IMR-90 (cell line): ENCODE measurements at regions not wholly inside any gene's neighbourhood (a gene's known extent, or its start where the extent isn't known, plus 50 kb on each side); places are given as distances from the start of the nearest gene placed in this dataset.

Experiments used
- ATAC-seq: fragments of 200-7000 bp; cut with Tn5 transposase; 2 replicates; pipeline ENCODE4 v1.9.1; 2020; ENCODE audit warnings: low read depth, mild to moderate bottlenecking, moderate library complexity
- BruUV-seq: library from RNA; stranded (reverse); fragments of 400-500 nt; replicated peaks from 2 replicates; lab custom pipeline; 2021; lab: Mats Ljungman, UMichigan
- CTCF ChIA-PET: fragments of 300-600 bp; formaldehyde crosslinking; extraction: SDS; loops from one replicate; lab custom pipeline; 2021; ENCODE audit warnings: antibody characterized with exemption; lab: Yijun Ruan, JAX
- POLR2A ChIA-PET: fragments of 300-600 bp; sonication (Branson Sonifier 250); formaldehyde crosslinking; loops from one replicate; lab custom pipeline; 2022; ENCODE audit warnings: antibody characterized with exemption; ENCODE audit not compliant: unreplicated experiment; lab: Charles Lee
- DNase-seq: peaks from one replicate; pipeline ENCODE4 v3.0.0; 2013
- H2AFZ ChIP-seq: replicated peaks from 2 replicates; pipeline ENCODE3; 2013; ENCODE audit warnings: low read length, mild to moderate bottlenecking; ENCODE audit not compliant: poor library complexity
- H2AK5ac ChIP-seq: 2 replicates; pipeline ENCODE4 v1.6.1; 2013; ENCODE audit warnings: low read depth, low read length, inconsistent platforms
- H2AK9ac ChIP-seq: replicated peaks from 2 replicates; pipeline ENCODE3; 2013; ENCODE audit warnings: mild to moderate bottlenecking, low read depth, low read length, moderate library complexity; ENCODE audit not compliant: poor library complexity
- H2BK120ac ChIP-seq: 2 replicates; pipeline ENCODE4 v1.6.1; 2013; ENCODE audit warnings: low read depth, low read length, inconsistent platforms
- H2BK15ac ChIP-seq: 3 replicates; pipeline ENCODE4 v1.6.1; 2013; ENCODE audit warnings: low read depth, low read length, inconsistent platforms
- H2BK20ac ChIP-seq: 2 replicates; pipeline ENCODE4 v1.6.1; 2013; ENCODE audit warnings: low read depth, mild to moderate bottlenecking, inconsistent platforms, low read length, moderate library complexity
- H2BK5ac ChIP-seq: 2 replicates; pipeline ENCODE4 v1.6.1; 2013; ENCODE audit warnings: mild to moderate bottlenecking, low read depth, low read length, inconsistent platforms; ENCODE audit not compliant: poor library complexity, severe bottlenecking
- H3K14ac ChIP-seq: replicated peaks from 2 replicates; pipeline ENCODE4 v1.6.1; 2013; ENCODE audit warnings: low read depth, low read length, inconsistent platforms
- H3K18ac ChIP-seq: 2 replicates; pipeline ENCODE4 v1.6.1; 2013; ENCODE audit warnings: low read depth, low read length, control low read depth
- H3K23ac ChIP-seq: 2 replicates; pipeline ENCODE4 v1.6.1; 2013; ENCODE audit warnings: low read depth, low read length, inconsistent platforms
- H3K27ac ChIP-seq: 2 replicates; pipeline ENCODE4 v1.5.1; 2013; ENCODE audit warnings: mild to moderate bottlenecking, control low read depth, low read length; ENCODE audit not compliant: insufficient read depth
- H3K27me3 ChIP-seq: 2 replicates; pipeline ENCODE4 v1.6.1; 2013; ENCODE audit warnings: low read length; ENCODE audit not compliant: control insufficient read depth, insufficient read depth
- H3K36me3 ChIP-seq: 2 replicates; pipeline ENCODE4 v1.6.1; 2013; ENCODE audit warnings: low read length, mixed read lengths; ENCODE audit not compliant: control insufficient read depth, insufficient read depth
- H3K4ac ChIP-seq: 2 replicates; pipeline ENCODE4 v1.6.1; 2013; ENCODE audit warnings: low read depth, low read length, inconsistent platforms
- H3K4me1 ChIP-seq: 2 replicates; pipeline ENCODE4 v1.6.1; 2013; ENCODE audit warnings: low read length, mixed read lengths; ENCODE audit not compliant: control insufficient read depth, insufficient read depth
- H3K4me2 ChIP-seq: 2 replicates; pipeline ENCODE4 v1.6.1; 2013; ENCODE audit warnings: low read depth, mild to moderate bottlenecking, control low read depth, low read length, moderate library complexity
- H3K4me3 ChIP-seq: 2 replicates; pipeline ENCODE4 v1.5.1; 2013; ENCODE audit warnings: low read depth, mild to moderate bottlenecking, control low read depth, low read length, moderate library complexity; ENCODE audit not compliant: insufficient read depth
- H3K56ac ChIP-seq: 2 replicates; pipeline ENCODE4 v1.6.1; 2013; ENCODE audit warnings: low read length, inconsistent platforms; ENCODE audit not compliant: insufficient read depth; ENCODE audit errors: extremely low read depth
- H3K79me1 ChIP-seq, 2 experiments: 2 replicates each; pipeline ENCODE4 v1.6.1; 2013; ENCODE audit warnings: low read length in 2 of 2, inconsistent platforms in 1 of 2, low read depth in 1 of 2
- H3K9ac ChIP-seq: 2 replicates; pipeline ENCODE4 v1.6.1; 2013; ENCODE audit warnings: low read depth, low read length, control low read depth
- H3K9me1 ChIP-seq: 2 replicates; pipeline ENCODE4 v1.6.1; 2013; ENCODE audit warnings: low read length, inconsistent platforms; ENCODE audit not compliant: insufficient read depth
- H3K9me3 ChIP-seq: 2 replicates; pipeline ENCODE4 v1.6.1; 2013; ENCODE audit warnings: low read length; ENCODE audit not compliant: control insufficient read depth, insufficient read depth
- H4K20me1 ChIP-seq: 2 replicates; pipeline ENCODE4 v1.6.1; 2013; ENCODE audit warnings: low read length, inconsistent platforms; ENCODE audit not compliant: insufficient read depth
- H4K5ac ChIP-seq: 2 replicates; pipeline ENCODE4 v1.6.1; 2013; ENCODE audit warnings: mild to moderate bottlenecking, low read depth, low read length, control low read depth
- H4K8ac ChIP-seq, 2 experiments: 2 replicates each; pipeline ENCODE4 v1.6.1; 2013; ENCODE audit warnings: low read depth in 2 of 2, low read length in 2 of 2, control low read depth in 1 of 2, inconsistent platforms in 1 of 2
- H4K91ac ChIP-seq: 2 replicates; pipeline ENCODE4 v1.6.1; 2013; ENCODE audit warnings: low read depth, low read length, inconsistent platforms; ENCODE audit not compliant: insufficient read depth
- MXI1 ChIP-seq: IDR thresholded peaks from 2 replicates; pipeline ENCODE4 v1.6.1; 2012; ENCODE audit warnings: low read depth, mild to moderate bottlenecking, low read length, moderate library complexity, borderline replicate concordance
- NFE2L2 ChIP-seq: fragments of 150-350 bp; IDR thresholded peaks from 2 replicates; pipeline ENCODE4 v1.6.1; 2016; ENCODE audit warnings: low read depth, mild to moderate bottlenecking, low read length
- SMC3 ChIP-seq: fragments of 150-350 bp; IDR thresholded peaks from 2 replicates; pipeline ENCODE4 v1.6.1; 2016; ENCODE audit warnings: low read depth, mild to moderate bottlenecking, antibody characterized with exemption, low read length, moderate library complexity
- WGBS, 2 experiments: methylation state at CpG; one replicate each; pipeline versions ENCODE4 v1.1.5 to v1.1.7; 2013; ENCODE audit warnings: missing lambda C conversion rate in 2 of 2; ENCODE audit not compliant: insufficient read length in 1 of 2; ENCODE audit errors: extremely low coverage in 2 of 2; 5-methylcytosine and 5-hydroxymethylcytosine counted together
- dilution Hi-C: fragments of 300-500 bp; cut with HindIII; formaldehyde crosslinking; loops from one replicate; pipeline ENCODE4 v1.14.3; 2018; ENCODE audit warnings: low sequenced_read_pairs; ENCODE audit not compliant: unreplicated experiment
- in situ Hi-C: fragments of 300-500 bp; cut with MboI; formaldehyde crosslinking; loops from 3 replicates; pipeline ENCODE4 v1.14.3; 2019; ENCODE audit warnings: low sequenced_read_pairs, inconsistent platforms, mixed read lengths
- intact Hi-C: fragments of 100-400 bp; cut with micrococcal nuclease; formaldehyde crosslinking; loops from 2 replicates; pipeline ENCODE4 v1.10.0; 2022

- Histone ChIP-seq H2BK15ac (no peak overlapping the region), H3K79me1 (no peaks in the 10 kb centered on the region), H2BK5ac (no peak overlapping the region), H3K23ac (no peak overlapping the region), H4K5ac (no peak overlapping the region), H2AK9ac (no peak overlapping the region), H3K14ac (no peak overlapping the region), H3K9ac (no peak overlapping the region), H3K27me3 (no peaks in the 10 kb centered on the region), H3K4me1 (no peaks in the 10 kb centered on the region), H2AK5ac (no peak overlapping the region), H2BK20ac (no peak overlapping the region), H3K56ac (no peak overlapping the region), H3K18ac (no peak overlapping the region), H3K4me3 (no peak overlapping the region), H4K8ac (no peak overlapping the region), H4K20me1 (no peaks in the 10 kb centered on the region), H2BK120ac (no peak overlapping the region), H2AFZ (no peak overlapping the region), H3K36me3 (no peaks in the 10 kb centered on the region), H3K4ac (no peak overlapping the region), H3K9me3 (peaks cover 2% of the 10 kb centered on the region; the same call in 1 of the 2 replicates), H3K27ac (no peak overlapping the region), H3K9me1 (no peaks in the 10 kb centered on the region), H3K4me2 (no peak overlapping the region), H4K91ac (no peak overlapping the region)
- dilution Hi-C loops, result no loop called here
- in situ Hi-C loops, result no loop called here
- ATAC-seq (no peak), DNase-seq (no peak)
- ChIA-PET CTCF (no interaction called here), POLR2A (no interaction called here)
- BruUV-seq, result no TSS peak
- WGBS, 2 experiments, result no CpG with 5 or more reads among the region's 2 CpGs
- intact Hi-C loops, result no loop called here
- TF ChIP-seq NFE2L2, result no peak
- TF ChIP-seq SMC3, result no peak
- TF ChIP-seq MXI1, result no peak
Observed at GRCh38 chr12:127162307-127162706, 1104.7 kb upstream of the TMEM132C start.
